ENCODE measurements at regions not wholly inside any gene's neighbourhood (a gene's known extent, or its start where the extent isn't known, plus 50 kb on each side); places are given as distances from the start of the nearest gene placed in this dataset.

DNA sequence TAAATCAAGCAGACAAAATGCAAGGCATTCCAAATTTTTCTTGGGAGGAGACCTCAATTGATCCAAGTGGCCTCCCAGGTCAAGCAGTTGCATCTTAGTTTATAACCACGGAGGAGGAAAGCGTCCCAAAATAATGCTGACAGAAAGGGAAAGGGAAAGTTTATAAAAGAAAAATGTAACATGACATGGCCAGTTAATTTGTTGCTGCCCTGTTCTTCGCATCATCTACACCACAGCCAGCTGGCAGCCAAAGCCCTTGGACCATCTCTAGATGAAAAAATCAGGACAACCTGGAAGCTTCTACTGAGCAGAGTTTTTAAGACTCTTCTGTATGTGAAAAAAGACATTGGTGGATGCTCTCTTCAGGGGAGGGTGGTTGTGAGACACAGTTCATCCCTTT lies 128.8 kb upstream of the FBXL7 start:
- Histone ChIP-seq H3K4me1 (peaks cover 0 to 5% (median 2%) of the 10 kb centered on the region in 4 donors), H3K27me3 (no peaks in the 10 kb centered on the region), H3K4me3 (no peak overlapping the region), H3K9me3 (no peaks in the 10 kb centered on the region), H3K36me3 (no peaks in the 10 kb centered on the region), H3K27ac (no peak overlapping the region)
- TF ChIP-seq POLR2A (IDR thresholded peaks at IDR 0.05) (no peak), EP300 (IDR thresholded peaks at IDR 0.05) (no peak), POLR2AphosphoS5 (IDR thresholded peaks at IDR 0.05) (no peak)
- TF ChIP-seq, protein P1, sequence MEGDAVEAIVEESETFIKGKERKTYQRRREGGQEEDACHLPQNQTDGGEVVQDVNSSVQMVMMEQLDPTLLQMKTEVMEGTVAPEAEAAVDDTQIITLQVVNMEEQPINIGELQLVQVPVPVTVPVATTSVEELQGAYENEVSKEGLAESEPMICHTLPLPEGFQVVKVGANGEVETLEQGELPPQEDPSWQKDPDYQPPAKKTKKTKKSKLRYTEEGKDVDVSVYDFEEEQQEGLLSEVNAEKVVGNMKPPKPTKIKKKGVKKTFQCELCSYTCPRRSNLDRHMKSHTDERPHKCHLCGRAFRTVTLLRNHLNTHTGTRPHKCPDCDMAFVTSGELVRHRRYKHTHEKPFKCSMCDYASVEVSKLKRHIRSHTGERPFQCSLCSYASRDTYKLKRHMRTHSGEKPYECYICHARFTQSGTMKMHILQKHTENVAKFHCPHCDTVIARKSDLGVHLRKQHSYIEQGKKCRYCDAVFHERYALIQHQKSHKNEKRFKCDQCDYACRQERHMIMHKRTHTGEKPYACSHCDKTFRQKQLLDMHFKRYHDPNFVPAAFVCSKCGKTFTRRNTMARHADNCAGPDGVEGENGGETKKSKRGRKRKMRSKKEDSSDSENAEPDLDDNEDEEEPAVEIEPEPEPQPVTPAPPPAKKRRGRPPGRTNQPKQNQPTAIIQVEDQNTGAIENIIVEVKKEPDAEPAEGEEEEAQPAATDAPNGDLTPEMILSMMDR (IDR thresholded peaks at IDR 0.05): no peak
- peak in 1 of 2 donors; percentile 60 for DNase-seq
- 56 to 82% (median 73%) methylated on average over 3 of the region's 3 CpGs for whole genome bisulfite sequencing, 5 donors
- intact Hi-C loops (cut with DNase I; ENCODE audit: low total_unique reads): no loop called here

DNA sequence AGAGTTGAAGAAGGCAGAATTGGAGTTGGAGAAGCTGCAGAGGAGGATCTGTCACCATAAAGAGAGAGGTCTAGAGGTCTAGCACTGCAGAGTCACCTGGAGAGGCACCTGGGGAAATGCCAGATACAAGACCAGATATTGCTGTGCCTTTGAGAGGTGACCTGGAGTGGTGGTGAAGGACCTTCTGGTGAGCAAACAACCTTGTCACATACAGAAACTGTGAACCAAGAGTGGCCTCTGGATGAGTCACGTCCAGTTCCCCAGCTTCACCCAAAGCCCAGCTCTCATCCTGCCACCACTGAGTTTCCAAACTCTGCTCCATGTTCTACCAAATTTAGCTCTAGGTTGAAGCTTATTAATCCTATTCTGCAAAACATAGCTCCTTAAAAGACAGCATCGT lies 131.1 kb upstream of the FBXL7 start:
- DNase-seq: no peak
- intact Hi-C loops (cut with DNase I; ENCODE audit: low total_unique reads): no loop called here
- WGBS, 5 donors: 79 to 83% (median 80%) methylated on average over 2 of the region's 2 CpGs

DNA sequence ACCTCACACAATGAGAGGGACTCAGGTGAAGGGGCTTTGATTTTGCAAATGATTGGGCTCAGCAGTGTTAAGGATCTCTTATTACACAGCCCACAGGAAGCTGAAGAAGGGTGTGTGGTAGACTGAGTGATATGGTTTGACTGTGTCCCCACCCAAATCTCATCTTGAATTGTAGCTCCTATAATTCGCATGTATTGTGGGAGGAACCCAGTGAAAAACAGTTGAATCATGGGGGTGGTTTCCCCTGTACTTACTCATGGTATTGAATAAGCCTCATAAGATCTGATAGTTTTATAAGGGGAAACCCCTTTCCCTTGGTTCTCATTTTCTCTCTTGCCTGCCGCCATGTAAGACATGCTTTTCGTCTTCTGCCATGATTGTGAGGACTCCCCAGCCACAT lies 132.5 kb upstream of the FBXL7 start:
- intact Hi-C loops (cut with DNase I; ENCODE audit: low total_unique reads): no loop called here
- Histone ChIP-seq H3K27ac (no peak overlapping the region), H3K27me3 (no peaks in the 10 kb centered on the region), H3K4me1 (peaks cover 0 to 5% (median 2%) of the 10 kb centered on the region in 4 donors), H3K36me3 (no peaks in the 10 kb centered on the region), H3K9me3 (no peaks in the 10 kb centered on the region), H3K4me3 (no peak overlapping the region)
- TF ChIP-seq EP300 (IDR thresholded peaks at IDR 0.05) (no peak), POLR2A (IDR thresholded peaks at IDR 0.05) (no peak), POLR2AphosphoS5 (IDR thresholded peaks at IDR 0.05) (no peak)
- TF ChIP-seq, protein P1 (IDR thresholded peaks at IDR 0.05): no peak
- WGBS, 5 donors: 85 to 89% (median 86%) methylated on average over 3 of the region's 3 CpGs
- DNase-seq: no peak

More for the DNA sequence above, 131.1 kb upstream of the FBXL7 start:
- Histone ChIP-seq H3K4me1 (peaks cover 0 to 5% (median 2%) of the 10 kb centered on the region in 4 donors), H3K27ac (no peak overlapping the region), H3K36me3 (no peaks in the 10 kb centered on the region), H3K4me3 (no peak overlapping the region), H3K9me3 (no peaks in the 10 kb centered on the region), H3K27me3 (no peaks in the 10 kb centered on the region)
- TF ChIP-seq POLR2A (IDR thresholded peaks at IDR 0.05) (no peak), POLR2AphosphoS5 (IDR thresholded peaks at IDR 0.05) (no peak), EP300 (IDR thresholded peaks at IDR 0.05) (no peak)
- TF ChIP-seq, protein P1 (IDR thresholded peaks at IDR 0.05): no peak

DNA sequence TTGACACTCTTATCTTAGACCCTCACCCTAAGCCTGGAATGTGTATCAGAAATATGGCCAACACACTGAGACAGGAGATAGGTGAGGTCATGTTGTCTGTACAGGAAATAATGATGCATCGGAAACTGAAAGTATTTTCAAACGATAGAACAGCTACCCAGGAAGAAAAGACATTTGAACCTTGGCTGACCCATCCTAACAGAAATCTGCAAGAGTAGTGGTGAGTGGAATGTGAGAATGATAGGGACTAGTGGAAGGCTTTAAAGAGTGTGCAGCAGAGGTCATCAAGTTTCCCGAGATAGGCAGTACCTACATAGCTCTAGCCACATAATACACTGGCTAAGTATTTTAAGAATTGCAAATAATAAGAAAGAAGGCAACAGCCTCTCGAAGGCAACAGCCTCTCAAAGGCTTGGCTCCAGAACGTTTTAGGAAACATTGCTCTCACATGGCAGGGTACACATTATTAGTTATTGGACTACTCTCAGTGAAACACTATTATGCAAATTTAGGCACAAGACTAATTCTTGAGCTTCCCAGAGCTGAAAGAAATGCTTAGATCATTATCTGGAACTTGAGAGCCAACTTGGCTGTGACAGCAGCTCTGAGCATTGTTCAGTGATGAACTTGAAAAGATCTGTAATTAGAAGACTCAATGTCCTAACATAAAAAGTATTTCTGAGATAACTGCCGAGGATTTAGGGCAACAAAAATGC lies 133.1 kb upstream of the FBXL7 start:
- no peaks in the 10 kb centered on the region for H3K36me3 ChIP-seq
- no peaks in the 10 kb centered on the region for H3K27me3 ChIP-seq
- intact Hi-C loops (cut with DNase I; ENCODE audit: low total_unique reads): no loop called here
- TF ChIP-seq POLR2AphosphoS5 (IDR thresholded peaks at IDR 0.05) (no peak), EP300 (IDR thresholded peaks at IDR 0.05) (no peak), POLR2A (IDR thresholded peaks at IDR 0.05) (no peak)
- TF ChIP-seq, protein P1 (IDR thresholded peaks at IDR 0.05): no peak
- H3K9me3 ChIP-seq: no peaks in the 10 kb centered on the region
- no peak overlapping the region for H3K4me3 ChIP-seq
- peaks cover 0 to 5% (median 2%) of the 10 kb centered on the region in 4 donors for H3K4me1 ChIP-seq
- DNase-seq: peak in 1 of 2 donors; percentile 55
- WGBS, 5 donors: 38 to 57% (median 50%) methylated on average over 6 of the region's 6 CpGs
- no peak overlapping the region for H3K27ac ChIP-seq
